CD14-positive monocyte (primary cell): ENCODE measurements at regions not wholly inside any gene's neighbourhood (a gene's known extent, or its start where the extent isn't known, plus 50 kb on each side); places are given as distances from the start of the nearest gene placed in this dataset.

Experiments used
- DNase-seq, 3 donors: peaks; one replicate each; pipeline ENCODE4 v3.0.0-alpha.2; 2011 to 2022
- H2AFZ ChIP-seq: 2 replicates; pipeline ENCODE4 v1.6.0; 2012; ENCODE audit warnings: mild to moderate bottlenecking, low read depth, low read length, inconsistent platforms; ENCODE audit not compliant: insufficient read depth, poor library complexity, severe bottlenecking
- H3K27ac ChIP-seq, 2 donors: 1 replicate in 1 of 2; 2 replicates in 1 of 2; pipeline ENCODE4 v1.5.1; 2012 to 2013; ENCODE audit warnings: low read length in 2 of 2, control low read depth in 1 of 2, inconsistent platforms in 1 of 2, low read depth in 1 of 2, mild to moderate bottlenecking in 1 of 2
- H3K27me3 ChIP-seq, 2 donors: one replicate each; pipeline versions ENCODE4 v1.6.0 to v1.6.1; 2011 to 2013; ENCODE audit warnings: low read length in 2 of 2; ENCODE audit not compliant: control insufficient read depth in 2 of 2, insufficient read depth in 2 of 2
- H3K36me3 ChIP-seq, 2 donors: replicated peaks in 1 of 2; 1 replicate in 1 of 2; 2 replicates in 1 of 2; pipeline versions ENCODE4 v1.5.1 to v1.6.1; 2012 to 2013; ENCODE audit warnings: low read length in 2 of 2, control low read depth in 1 of 2, inconsistent platforms in 1 of 2, mild to moderate bottlenecking in 1 of 2; ENCODE audit not compliant: insufficient read depth in 2 of 2, control insufficient read depth in 1 of 2
- H3K4me1 ChIP-seq, 2 donors: 1 replicate in 1 of 2; 2 replicates in 1 of 2; pipeline versions ENCODE4 v1.5.1 to v1.6.1; 2012 to 2013; ENCODE audit warnings: low read length in 2 of 2, control low read depth in 1 of 2, inconsistent platforms in 1 of 2, mild to moderate bottlenecking in 1 of 2, moderate library complexity in 1 of 2; ENCODE audit not compliant: insufficient read depth in 2 of 2, control insufficient read depth in 1 of 2
- H3K4me2 ChIP-seq: replicated peaks from 2 replicates; pipeline ENCODE3; 2012; ENCODE audit warnings: low read length, moderate library complexity, mild to moderate bottlenecking; ENCODE audit not compliant: poor library complexity, severe bottlenecking; ENCODE audit errors: extremely low read depth
- H3K4me3 ChIP-seq, 3 experiments: fragments of 200-600 bp in 1 of 3; sonication (generic) in 1 of 3; replicated peaks in 1 of 3; 1 replicate in 2 of 3; 2 replicates in 1 of 3; pipeline ENCODE4 v1.5.1; 2011 to 2013; ENCODE audit warnings: low read length in 3 of 3, mild to moderate bottlenecking in 3 of 3, control low read depth in 2 of 3, low read depth in 2 of 3, inconsistent platforms in 1 of 3, moderate library complexity in 1 of 3
- H3K79me2 ChIP-seq: 2 replicates; pipeline ENCODE4 v1.6.0; 2012; ENCODE audit warnings: mild to moderate bottlenecking, control low read depth, inconsistent platforms, low read length, moderate library complexity; ENCODE audit not compliant: insufficient read depth
- H3K9ac ChIP-seq: 2 replicates; pipeline ENCODE4 v1.6.0; 2017; ENCODE audit warnings: low read length, mild to moderate bottlenecking; ENCODE audit not compliant: insufficient read depth, poor library complexity, severe bottlenecking
- H3K9me3 ChIP-seq, 2 donors: replicated peaks in 1 of 2; 1 replicate in 1 of 2; 2 replicates in 1 of 2; pipeline versions ENCODE4 v1.5.1 to v1.6.1; 2012 to 2013; ENCODE audit warnings: low read length in 2 of 2, control low read depth in 1 of 2; ENCODE audit not compliant: control insufficient read depth in 1 of 2, insufficient read depth in 1 of 2
- H4K20me1 ChIP-seq: 2 replicates; pipeline ENCODE4 v1.6.0; 2012; ENCODE audit warnings: mild to moderate bottlenecking, low read length, control low read depth, moderate library complexity; ENCODE audit not compliant: insufficient read depth
- H3K27ac Mint-ChIP-seq, 7 donors: one replicate each; pipeline ENCODE4 v1.8.0; 2020; ENCODE audit warnings: mild to moderate bottlenecking in 7 of 7, mixed read lengths in 7 of 7, moderate library complexity in 6 of 7, inconsistent platforms in 2 of 7
- H3K27me3 Mint-ChIP-seq, 3 donors: one replicate each; pipeline ENCODE4 v1.8.0; 2021 to 2022; ENCODE audit warnings: low read depth in 3 of 3, mild to moderate bottlenecking in 3 of 3, mixed read lengths in 3 of 3, moderate library complexity in 3 of 3, inconsistent platforms in 1 of 3
- H3K36me3 Mint-ChIP-seq, 2 donors: one replicate each; pipeline ENCODE4 v1.8.0; 2020; ENCODE audit warnings: mixed read lengths in 2 of 2, inconsistent platforms in 1 of 2, mild to moderate bottlenecking in 1 of 2
- H3K4me1 Mint-ChIP-seq: one replicate; pipeline ENCODE4 v1.8.0; 2020; ENCODE audit warnings: mild to moderate bottlenecking, mixed read lengths
- H3K4me3 Mint-ChIP-seq, 2 donors: one replicate each; pipeline ENCODE4 v1.8.0; 2020; ENCODE audit warnings: mild to moderate bottlenecking in 2 of 2, mixed read lengths in 2 of 2, moderate library complexity in 1 of 2
- H3K9me3 Mint-ChIP-seq, 7 donors: one replicate each; pipeline ENCODE4 v1.8.0; 2020 to 2022; ENCODE audit warnings: mixed read lengths in 7 of 7, mild to moderate bottlenecking in 6 of 7, moderate library complexity in 6 of 7, inconsistent platforms in 2 of 7
- WGBS: methylation state at CpG from one replicate; pipeline ENCODE4 v1.1.5; 2013; ENCODE audit warnings: missing lambda C conversion rate; ENCODE audit not compliant: insufficient coverage; 5-methylcytosine and 5-hydroxymethylcytosine counted together
- intact Hi-C, 2 donors: fragments of 100-400 bp; cut with micrococcal nuclease; formaldehyde crosslinking; loops; one replicate each; pipeline versions ENCODE4 v1.15.0 to v1.15.1; 2023
- TF ChIP-seq, protein P1 (sequence below): fragments of 200-600 bp; IDR thresholded peaks from one replicate; pipeline ENCODE4 v1.8.0; 2022; ENCODE audit warnings: antibody characterized with exemption, mild to moderate bottlenecking

DNA sequence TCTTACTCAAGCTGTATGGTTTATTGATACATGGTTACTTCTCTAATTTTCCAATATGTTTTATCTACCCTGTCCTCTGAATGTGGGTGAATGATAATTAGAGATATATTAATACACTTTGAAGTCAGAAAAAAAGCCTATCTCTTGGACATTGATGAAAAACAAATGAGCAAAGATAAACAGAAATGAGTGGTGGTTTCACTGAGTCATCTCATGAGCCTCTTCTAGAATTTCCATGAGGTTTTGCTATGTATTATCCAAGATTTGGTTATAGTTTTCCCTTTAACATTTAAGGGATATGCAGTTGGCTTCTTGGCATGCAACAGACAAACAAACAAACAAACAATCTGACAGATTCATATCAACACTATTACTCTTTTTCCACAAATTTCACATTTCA is 586.8 kb downstream of the RFPL4B start:
- no peaks in the 10 kb centered on the region for H3K4me1 Mint-ChIP-seq

DNA sequence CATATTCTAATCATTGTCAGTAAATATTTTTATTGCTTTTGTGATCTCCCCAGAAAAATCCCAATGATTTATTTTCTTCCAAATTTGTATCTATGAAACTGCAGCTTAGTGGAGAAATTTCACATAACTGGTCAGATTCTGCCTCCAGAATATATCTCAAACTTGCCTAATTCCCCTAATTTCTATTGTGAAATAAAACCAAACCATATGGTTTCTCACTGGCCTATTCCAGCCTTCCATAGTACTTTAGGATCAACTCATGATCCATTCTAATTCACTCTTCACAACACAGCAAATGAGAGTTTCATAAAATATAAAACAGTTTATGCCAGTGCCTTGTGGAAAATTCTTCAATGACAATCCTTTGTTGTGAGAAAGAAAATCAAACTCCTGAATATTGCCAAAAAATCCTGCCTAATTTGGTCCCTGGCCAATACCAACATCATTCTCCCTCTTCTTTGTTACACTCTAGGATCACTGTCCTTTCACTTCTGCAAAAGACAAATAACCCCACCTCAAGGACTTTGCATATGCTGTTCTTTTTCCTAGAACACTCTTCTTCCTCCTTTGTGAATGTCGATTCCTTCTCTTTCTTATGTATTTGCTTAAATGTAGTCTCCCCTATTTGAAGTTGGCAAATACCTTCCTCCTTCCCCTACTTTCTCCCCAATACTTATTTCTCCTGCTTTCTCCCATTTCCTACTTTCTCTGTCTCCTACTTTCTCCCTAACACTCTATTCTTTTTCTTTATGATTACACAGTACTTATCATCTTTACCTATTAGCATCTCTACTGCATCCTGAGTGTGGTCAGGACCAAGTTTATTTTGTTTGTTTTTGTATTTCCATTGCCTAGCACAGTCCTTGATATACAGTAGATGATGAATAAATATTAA is 587.5 kb downstream of the RFPL4B start:
- Histone ChIP-seq H3K4me2 (no peak overlapping the region), H3K36me3 (no peaks in the 10 kb centered on the region), H3K9ac (no peak overlapping the region), H3K79me2 (no peaks in the 10 kb centered on the region), H2AFZ (no peak overlapping the region), H4K20me1 (no peaks in the 10 kb centered on the region), H3K27ac (no peak overlapping the region), H3K27me3 (no peaks in the 10 kb centered on the region), H3K9me3 (no peaks in the 10 kb centered on the region), H3K4me3 (no peak overlapping the region), H3K4me1 (no peaks in the 10 kb centered on the region)
- no CpG with 5 or more reads among the region's 1 CpG for WGBS
- Mint-ChIP-seq H3K27me3 (no peaks in the 10 kb centered on the region), H3K27ac (no peak overlapping the region), H3K4me1 (no peaks in the 10 kb centered on the region), H3K4me3 (no peak overlapping the region), H3K36me3 (no peaks in the 10 kb centered on the region), H3K9me3 (peaks cover 0 to 4% (median 0%) of the 10 kb centered on the region in 7 donors)
- TF ChIP-seq, protein P1, sequence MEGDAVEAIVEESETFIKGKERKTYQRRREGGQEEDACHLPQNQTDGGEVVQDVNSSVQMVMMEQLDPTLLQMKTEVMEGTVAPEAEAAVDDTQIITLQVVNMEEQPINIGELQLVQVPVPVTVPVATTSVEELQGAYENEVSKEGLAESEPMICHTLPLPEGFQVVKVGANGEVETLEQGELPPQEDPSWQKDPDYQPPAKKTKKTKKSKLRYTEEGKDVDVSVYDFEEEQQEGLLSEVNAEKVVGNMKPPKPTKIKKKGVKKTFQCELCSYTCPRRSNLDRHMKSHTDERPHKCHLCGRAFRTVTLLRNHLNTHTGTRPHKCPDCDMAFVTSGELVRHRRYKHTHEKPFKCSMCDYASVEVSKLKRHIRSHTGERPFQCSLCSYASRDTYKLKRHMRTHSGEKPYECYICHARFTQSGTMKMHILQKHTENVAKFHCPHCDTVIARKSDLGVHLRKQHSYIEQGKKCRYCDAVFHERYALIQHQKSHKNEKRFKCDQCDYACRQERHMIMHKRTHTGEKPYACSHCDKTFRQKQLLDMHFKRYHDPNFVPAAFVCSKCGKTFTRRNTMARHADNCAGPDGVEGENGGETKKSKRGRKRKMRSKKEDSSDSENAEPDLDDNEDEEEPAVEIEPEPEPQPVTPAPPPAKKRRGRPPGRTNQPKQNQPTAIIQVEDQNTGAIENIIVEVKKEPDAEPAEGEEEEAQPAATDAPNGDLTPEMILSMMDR, result no peak
- intact Hi-C loops, result no loop called here
- no peak for DNase-seq

More for the DNA sequence above, 586.8 kb downstream of the RFPL4B start:
- Mint-ChIP-seq H3K9me3 (peaks cover 0 to 4% (median 0%) of the 10 kb centered on the region in 7 donors), H3K27me3 (no peaks in the 10 kb centered on the region), H3K4me3 (no peak overlapping the region), H3K36me3 (no peaks in the 10 kb centered on the region), H3K27ac (no peak overlapping the region)
- Histone ChIP-seq H3K4me1 (no peaks in the 10 kb centered on the region), H3K4me2 (no peak overlapping the region), H3K36me3 (no peaks in the 10 kb centered on the region), H4K20me1 (no peaks in the 10 kb centered on the region), H3K79me2 (no peaks in the 10 kb centered on the region), H3K4me3 (no peak overlapping the region), H3K27ac (no peak overlapping the region), H3K9me3 (no peaks in the 10 kb centered on the region), H3K27me3 (no peaks in the 10 kb centered on the region), H3K9ac (no peak overlapping the region), H2AFZ (no peak overlapping the region)
- intact Hi-C loops, result no loop called here
- DNase-seq, result no peak
- TF ChIP-seq, protein P1, result no peak
